Heart left ventricle (tissue), 16 donors: ENCODE measurements at regions not wholly inside any gene's neighbourhood (a gene's known extent, or its start where the extent isn't known, plus 50 kb on each side); places are given as distances from the start of the nearest gene placed in this dataset.

Experiments used
- ATAC-seq, 4 donors: fragments of 200-7000 bp; cut with Tn5 transposase; one replicate each; pipeline ENCODE4 v1.9.1; 2020 to 2022; ENCODE audit warnings: moderate library complexity in 4 of 4, mild to moderate bottlenecking in 3 of 4, moderate number of reproducible peaks in 1 of 4
- DNase-seq, 5 donors: peaks; one replicate each; pipeline ENCODE4 v3.0.0-alpha.2; 2020
- H3K27ac ChIP-seq, 12 donors: fragments of 200-600 bp; sonication (generic) in 4 of 12; one replicate each; pipeline versions ENCODE4 v1.5.0 to v1.8.0; 2016 to 2022; ENCODE audit warnings: mild to moderate bottlenecking in 2 of 12
- H3K27me3 ChIP-seq, 9 donors: fragments of 200-600 bp; sonication (generic) in 2 of 9; one replicate each; pipeline versions ENCODE4 v1.5.1 to v1.8.0; 2016 to 2022; ENCODE audit warnings: mild to moderate bottlenecking in 3 of 9
- H3K36me3 ChIP-seq, 9 donors: fragments of 200-600 bp; sonication (generic) in 2 of 9; one replicate each; pipeline versions ENCODE4 v1.5.0 to v1.8.0; 2018 to 2022; ENCODE audit warnings: mild to moderate bottlenecking in 2 of 9
- H3K4me1 ChIP-seq, 12 donors: fragments of 200-600 bp; sonication (generic) in 4 of 12; one replicate each; pipeline versions ENCODE4 v1.5.0 to v1.8.0; 2016 to 2022; ENCODE audit warnings: mild to moderate bottlenecking in 3 of 12
- H3K4me3 ChIP-seq, 12 donors: fragments of 200-600 bp; sonication (generic) in 4 of 12; one replicate each; pipeline versions ENCODE4 v1.5.0 to v1.8.0; 2017 to 2022; ENCODE audit warnings: mild to moderate bottlenecking in 9 of 12, moderate library complexity in 4 of 12
- H3K9me3 ChIP-seq, 12 donors: fragments of 200-600 bp; sonication (generic) in 4 of 12; one replicate each; pipeline versions ENCODE4 v1.5.0 to v1.8.0; 2016 to 2022; ENCODE audit warnings: mild to moderate bottlenecking in 1 of 12
- POLR2A ChIP-seq, 2 donors: fragments of 450-650 bp; IDR thresholded peaks; one replicate each; pipeline ENCODE4 v1.6.1; 2017; ENCODE audit warnings: antibody characterized with exemption in 2 of 2, mild to moderate bottlenecking in 2 of 2, moderate library complexity in 2 of 2
- WGBS, 4 donors: extraction: QIAGEN DNeasy Blood & Tissue Kit in 2 of 4; methylation state at CpG; one replicate each; pipeline versions ENCODE4 v1.1.5 to v1.1.7; 2013 to 2018; 5-methylcytosine and 5-hydroxymethylcytosine counted together
- intact Hi-C, 10 donors: fragments of 100-400 bp; cut with DNase I; formaldehyde crosslinking; loops; one replicate each; pipeline versions ENCODE4 v1.11.1 to v1.14.2; 2022
- TF ChIP-seq, protein P1 (sequence below), 12 donors: fragments of 200-600 bp; sonication (generic) in 4 of 12; IDR thresholded peaks; one replicate each; pipeline versions ENCODE4 v1.5.0 to v1.8.0; 2018 to 2022; ENCODE audit warnings: antibody characterized with exemption in 12 of 12, mild to moderate bottlenecking in 5 of 12
- donor health status: ischemic (EF 13 %, LVEDD 7.1; RV severe dilation, severe dysfunction).
- donor health status: healthy with polysubstance abuse.
- donor health status: DM: no; HTN: yes; CAD: no.
- donor health status: DM: no; HTN: no; CAD: no.
- donor health status: ischemic (EF 25% LVEDD 6.9; RV normal size, moderate dysfunction).
- donor health status: ischemic (EF 25% LVEDD 5.7; RV mildly dilated, moderate dysfunction).
- donor health status: healthy.
- donor health status: DM: yes; HTN: yes; CAD: no.
- donor health status: ischemic (EF 35%, LVEDD 5.7; RV mildly dilated, moderate dysfunction).
- donor health status: nonischemic (EF 11% LVEDD 7.7; RV severe dilation, severe dysfunction).
- donor health status: DM: yes; HTN: yes; CAD: no.
- donor health status: PGD.
- donor health status: ischemic (EF 29% LVEDD 5.4; RV normal size, mild dysfunction).
- donor health status: nonischemic (EF 23%, LVEDD 6.1; RV moderate dilation, normal function).

DNA sequence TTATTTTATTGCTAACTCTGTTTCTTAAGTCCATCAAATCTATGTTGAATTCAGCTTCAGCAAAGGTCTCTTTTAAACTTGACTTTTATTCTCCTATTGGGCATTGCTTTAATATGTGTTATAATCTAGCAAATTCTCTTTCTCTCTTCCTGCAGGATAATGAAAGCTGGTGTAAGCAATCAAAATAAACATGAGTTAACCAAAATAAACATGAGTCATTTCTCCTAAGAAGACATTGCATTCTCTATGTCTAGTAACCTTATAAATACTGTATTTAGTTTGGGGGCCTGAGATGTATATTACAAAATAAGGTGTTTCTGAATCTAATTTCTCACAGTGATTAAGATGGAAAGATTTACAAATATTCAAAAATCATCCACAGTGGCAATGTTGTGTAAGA, 739.1 kb upstream of the ATXN7L3B start:
- DNase-seq: no peak
- Histone ChIP-seq H3K4me3 (no peak overlapping the region), H3K4me1 (no peaks in the 10 kb centered on the region), H3K27ac (no peak overlapping the region), H3K27me3 (no peaks in the 10 kb centered on the region), H3K9me3 (peaks cover 0 to 19% (median 3%) of the 10 kb centered on the region in 12 donors), H3K36me3 (no peaks in the 10 kb centered on the region)
- no peak for ATAC-seq
- intact Hi-C loops: no loop called here
- TF ChIP-seq, protein P1, sequence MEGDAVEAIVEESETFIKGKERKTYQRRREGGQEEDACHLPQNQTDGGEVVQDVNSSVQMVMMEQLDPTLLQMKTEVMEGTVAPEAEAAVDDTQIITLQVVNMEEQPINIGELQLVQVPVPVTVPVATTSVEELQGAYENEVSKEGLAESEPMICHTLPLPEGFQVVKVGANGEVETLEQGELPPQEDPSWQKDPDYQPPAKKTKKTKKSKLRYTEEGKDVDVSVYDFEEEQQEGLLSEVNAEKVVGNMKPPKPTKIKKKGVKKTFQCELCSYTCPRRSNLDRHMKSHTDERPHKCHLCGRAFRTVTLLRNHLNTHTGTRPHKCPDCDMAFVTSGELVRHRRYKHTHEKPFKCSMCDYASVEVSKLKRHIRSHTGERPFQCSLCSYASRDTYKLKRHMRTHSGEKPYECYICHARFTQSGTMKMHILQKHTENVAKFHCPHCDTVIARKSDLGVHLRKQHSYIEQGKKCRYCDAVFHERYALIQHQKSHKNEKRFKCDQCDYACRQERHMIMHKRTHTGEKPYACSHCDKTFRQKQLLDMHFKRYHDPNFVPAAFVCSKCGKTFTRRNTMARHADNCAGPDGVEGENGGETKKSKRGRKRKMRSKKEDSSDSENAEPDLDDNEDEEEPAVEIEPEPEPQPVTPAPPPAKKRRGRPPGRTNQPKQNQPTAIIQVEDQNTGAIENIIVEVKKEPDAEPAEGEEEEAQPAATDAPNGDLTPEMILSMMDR (IDR thresholded peaks at IDR 0.05): no peak
- no peak for TF ChIP-seq POLR2A (IDR thresholded peaks at IDR 0.05)

DNA sequence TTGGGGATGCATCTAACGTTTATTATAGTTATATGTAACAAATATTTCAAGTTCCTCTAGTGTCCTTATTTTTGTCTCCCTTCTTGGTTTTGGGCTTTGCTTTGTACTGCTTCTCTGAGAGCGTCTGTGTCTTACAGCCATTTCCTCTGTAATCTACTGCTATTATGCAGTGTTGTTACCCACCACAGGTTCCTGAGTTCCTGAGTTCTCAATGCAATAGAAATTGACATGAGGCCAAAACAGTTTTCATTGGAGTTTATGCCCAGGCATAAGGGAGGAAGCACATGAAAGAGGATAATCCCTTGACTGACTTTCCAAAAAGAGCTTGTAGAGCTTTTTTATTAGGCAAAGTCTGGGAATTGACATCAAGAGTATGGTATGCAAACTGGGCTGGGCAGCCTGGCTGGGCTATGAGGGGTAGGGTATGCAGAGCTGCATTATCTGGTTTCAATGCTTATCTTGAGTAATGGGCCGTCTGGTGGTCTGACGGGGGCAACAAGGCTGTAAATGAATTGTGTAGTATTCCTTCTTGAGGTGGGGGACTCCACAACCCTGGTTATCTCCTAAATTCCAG, 722.5 kb upstream of the ATXN7L3B start:
- no peak overlapping the region for H3K27ac ChIP-seq
- no peak overlapping the region for H3K4me3 ChIP-seq
- intact Hi-C loops: no loop called here
- H3K36me3 ChIP-seq: no peaks in the 10 kb centered on the region
- no peaks in the 10 kb centered on the region for H3K4me1 ChIP-seq
- DNase-seq: no peak
- no peaks in the 10 kb centered on the region for H3K27me3 ChIP-seq
- no peaks in the 10 kb centered on the region for H3K9me3 ChIP-seq
- 28 to 45% (median 29%) methylated on average over 4 of the region's 4 CpGs for WGBS, 4 donors
- TF ChIP-seq, protein P1 (IDR thresholded peaks at IDR 0.05): no peak
- no peak for TF ChIP-seq POLR2A (IDR thresholded peaks at IDR 0.05)
- no peak for ATAC-seq

GRCh38 chr12:73817161-73817560, 720.5 kb upstream of the ATXN7L3B start:
- DNase-seq (no peak), ATAC-seq (no peak)
- no peaks in the 10 kb centered on the region for H3K36me3 ChIP-seq
- H3K27me3 ChIP-seq: no peaks in the 10 kb centered on the region
- no peak overlapping the region for H3K4me3 ChIP-seq
- H3K27ac ChIP-seq: no peak overlapping the region
- 78 to 84% (median 80%) methylated on average over 2 of the region's 2 CpGs for WGBS, 4 donors
- H3K9me3 ChIP-seq: no peaks in the 10 kb centered on the region
- intact Hi-C loops: no loop called here
- H3K4me1 ChIP-seq: no peaks in the 10 kb centered on the region
- no peak for TF ChIP-seq POLR2A (IDR thresholded peaks at IDR 0.05)
- TF ChIP-seq, protein P1 (IDR thresholded peaks at IDR 0.05): no peak

- no peak overlapping the region for H3K27ac ChIP-seq
- no peak for ATAC-seq
- no peaks in the 10 kb centered on the region for H3K4me1 ChIP-seq
- peaks cover 0 to under 1% (median 0%) of the 10 kb centered on the region in 12 donors for H3K9me3 ChIP-seq
- DNase-seq: no peak
- WGBS, 4 donors: 72 to 86% (median 74%) methylated on average over 3 of the region's 3 CpGs
- H3K4me3 ChIP-seq: no peak overlapping the region
- intact Hi-C loops: no loop called here
- H3K27me3 ChIP-seq: no peaks in the 10 kb centered on the region
- H3K36me3 ChIP-seq: no peaks in the 10 kb centered on the region
- TF ChIP-seq, protein P1 (IDR thresholded peaks at IDR 0.05): no peak
- TF ChIP-seq POLR2A (IDR thresholded peaks at IDR 0.05): no peak
These were observed 703.9 kb upstream of the ATXN7L3B start for GRCh38 chr12:73833746-73834145.
